ENCODE measurements at regions not wholly inside any gene's neighbourhood (a gene's known extent, or its start where the extent isn't known, plus 50 kb on each side); places are given as distances from the start of the nearest gene placed in this dataset.

GRCh38 chr12:45105996-45106395 lies 55.1 kb upstream of the DBX2 start:
- TF ChIP-seq EP300 (IDR thresholded peaks at IDR 0.05; ENCODE audit: borderline replicate concordance) (no peak), CEBPB (IDR thresholded peaks at IDR 0.05) (no peak), TEAD4 (IDR thresholded peaks at IDR 0.05) (no peak), MAX (IDR thresholded peaks at IDR 0.05) (no peak), EGR1 (IDR thresholded peaks at IDR 0.05) (no peak), TCF12 (IDR thresholded peaks at IDR 0.05; ENCODE audit: low read depth) (no peak), USF1 (IDR thresholded peaks at IDR 0.05) (no peak)

Measured in Ishikawa (cell line).